NCI-H187 (cell line): ENCODE measurements at regions not wholly inside any gene's neighbourhood (a gene's known extent, or its start where the extent isn't known, plus 50 kb on each side); places are given as distances from the start of the nearest gene placed in this dataset.
"Not testable (repeated sequence)": the region's sequence is repeated elsewhere in the genome, so short reads cannot be mapped to it uniquely, and the experiment has no call there.

Experiments
- DNase-seq, 2 experiments: peaks; one replicate each; lab custom pipeline; 2025; lab: John Stamatoyannopoulos, UW

- not testable (repeated sequence) for DNase-seq
These were observed 124.7 kb upstream of the PRKX start for GRCh38 chrX:3837958-3838643.

GRCh38 chrX:3837211-3837610 lies 123.8 kb upstream of the PRKX start:
- DNase-seq = not testable (repeated sequence)

- DNase-seq = not testable (repeated sequence)
These were observed 120.5 kb upstream of the PRKX start for GRCh38 chrX:3833761-3834542.

GRCh38 chrX:3830020-3830419 lies 116.6 kb upstream of the PRKX start:
- not testable (repeated sequence) for DNase-seq

GRCh38 chrX:3829041-3829531 lies 115.6 kb upstream of the PRKX start:
- DNase-seq = not testable (repeated sequence)

- not testable (repeated sequence) for DNase-seq
These were observed 115.1 kb upstream of the PRKX start for GRCh38 chrX:3828378-3829040.

GRCh38 chrX:3824008-3824407 lies 110.6 kb upstream of the PRKX start:
- not testable (repeated sequence) for DNase-seq

GRCh38 chrX:3820167-3820566 lies 106.7 kb upstream of the PRKX start:
- DNase-seq = no peak

- not testable (repeated sequence) for DNase-seq
These were observed 104.0 kb upstream of the PRKX start for GRCh38 chrX:3817480-3817879.

- DNase-seq = no peak
These were observed 102.6 kb upstream of the PRKX start for GRCh38 chrX:3815896-3816664.

GRCh38 chrX:3811331-3812311 lies 98.2 kb upstream of the PRKX start:
- DNase-seq = no peak

GRCh38 chrX:3807906-3808305 lies 94.5 kb upstream of the PRKX start:
- no peak for DNase-seq

GRCh38 chrX:3806630-3807029 lies 93.2 kb upstream of the PRKX start:
- DNase-seq = no peak

GRCh38 chrX:3803713-3804112 lies 90.3 kb upstream of the PRKX start:
- no peak for DNase-seq

GRCh38 chrX:3803305-3803704 lies 89.9 kb upstream of the PRKX start:
- no peak for DNase-seq

GRCh38 chrX:3795411-3795810 lies 82.0 kb upstream of the PRKX start:
- DNase-seq = not testable (repeated sequence)

GRCh38 chrX:3791449-3791848 lies 78.0 kb upstream of the PRKX start:
- no peak for DNase-seq

GRCh38 chrX:3788494-3789233 lies 75.2 kb upstream of the PRKX start:
- no peak for DNase-seq

GRCh38 chrX:3787856-3788255 lies 74.4 kb upstream of the PRKX start:
- DNase-seq = no peak

- DNase-seq = not testable (repeated sequence)
These were observed 72.4 kb upstream of the PRKX start for GRCh38 chrX:3785822-3786221.
